ENCODE measurements at regions not wholly inside any gene's neighbourhood (a gene's known extent, or its start where the extent isn't known, plus 50 kb on each side); places are given as distances from the start of the nearest gene placed in this dataset.
A peak's percentile ranks its signal among the peaks of the same experiment; 100 is the strongest.

DNA sequence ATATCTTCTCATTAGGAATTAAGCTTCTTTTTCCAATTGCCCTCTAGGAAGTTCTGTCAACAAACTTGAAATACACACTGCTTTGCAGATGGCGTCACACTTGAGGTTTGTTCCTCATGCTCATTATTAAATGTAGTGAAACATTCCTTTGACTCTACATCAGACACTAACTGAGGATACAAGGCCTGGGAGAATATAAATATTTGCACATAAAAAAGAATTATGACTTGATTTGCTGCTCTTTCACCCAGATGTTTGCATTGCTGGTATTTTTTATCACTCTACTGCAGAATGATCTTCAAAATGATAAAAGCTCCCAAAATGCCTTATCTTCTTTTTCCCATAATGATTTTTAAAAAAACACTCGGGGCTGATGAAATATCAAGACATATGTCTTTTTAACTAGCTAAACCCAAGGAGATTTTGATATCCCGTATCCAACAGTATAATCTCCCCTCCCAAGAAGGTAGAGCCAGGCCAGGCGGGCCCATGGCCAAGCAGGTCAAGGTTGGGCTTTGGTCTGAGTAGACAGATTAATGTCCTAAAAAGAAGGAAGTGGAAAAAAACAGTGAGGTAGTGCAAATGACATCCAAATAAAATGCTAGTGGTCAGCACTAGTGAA lies 264.6 kb downstream of the HHIPL2 start:
- no peak for DNase-seq

GRCh38 chr1:222279591-222279990 lies 268.3 kb downstream of the HHIPL2 start:
- DNase-seq, result no peak

DNA sequence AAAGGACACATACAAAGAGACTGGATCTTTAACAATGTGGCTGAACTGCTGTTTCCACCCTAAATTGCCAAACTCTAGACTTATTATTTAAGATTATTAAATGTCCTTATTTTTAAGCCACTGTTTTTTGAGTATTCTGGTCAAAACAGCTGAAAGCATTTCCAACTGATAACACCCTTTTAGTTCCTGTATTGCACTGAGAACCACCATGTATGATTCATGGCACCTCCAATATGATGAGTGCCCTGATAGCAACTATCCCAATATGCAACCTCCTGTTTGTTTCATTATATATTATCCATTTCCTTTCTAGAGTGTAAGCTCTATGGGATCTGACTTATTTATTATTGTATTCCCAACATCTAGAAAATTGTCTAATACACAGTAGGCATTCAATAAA lies 269.4 kb downstream of the HHIPL2 start:
- DNase-seq, result no peak

- DNase-seq, result peak; percentile 47
Measured at GRCh38 chr1:222275729-222276465, 272.0 kb downstream of the HHIPL2 start.

- DNase-seq, result no peak
Measured at GRCh38 chr1:222275001-222275728, 272.7 kb downstream of the HHIPL2 start.

DNA sequence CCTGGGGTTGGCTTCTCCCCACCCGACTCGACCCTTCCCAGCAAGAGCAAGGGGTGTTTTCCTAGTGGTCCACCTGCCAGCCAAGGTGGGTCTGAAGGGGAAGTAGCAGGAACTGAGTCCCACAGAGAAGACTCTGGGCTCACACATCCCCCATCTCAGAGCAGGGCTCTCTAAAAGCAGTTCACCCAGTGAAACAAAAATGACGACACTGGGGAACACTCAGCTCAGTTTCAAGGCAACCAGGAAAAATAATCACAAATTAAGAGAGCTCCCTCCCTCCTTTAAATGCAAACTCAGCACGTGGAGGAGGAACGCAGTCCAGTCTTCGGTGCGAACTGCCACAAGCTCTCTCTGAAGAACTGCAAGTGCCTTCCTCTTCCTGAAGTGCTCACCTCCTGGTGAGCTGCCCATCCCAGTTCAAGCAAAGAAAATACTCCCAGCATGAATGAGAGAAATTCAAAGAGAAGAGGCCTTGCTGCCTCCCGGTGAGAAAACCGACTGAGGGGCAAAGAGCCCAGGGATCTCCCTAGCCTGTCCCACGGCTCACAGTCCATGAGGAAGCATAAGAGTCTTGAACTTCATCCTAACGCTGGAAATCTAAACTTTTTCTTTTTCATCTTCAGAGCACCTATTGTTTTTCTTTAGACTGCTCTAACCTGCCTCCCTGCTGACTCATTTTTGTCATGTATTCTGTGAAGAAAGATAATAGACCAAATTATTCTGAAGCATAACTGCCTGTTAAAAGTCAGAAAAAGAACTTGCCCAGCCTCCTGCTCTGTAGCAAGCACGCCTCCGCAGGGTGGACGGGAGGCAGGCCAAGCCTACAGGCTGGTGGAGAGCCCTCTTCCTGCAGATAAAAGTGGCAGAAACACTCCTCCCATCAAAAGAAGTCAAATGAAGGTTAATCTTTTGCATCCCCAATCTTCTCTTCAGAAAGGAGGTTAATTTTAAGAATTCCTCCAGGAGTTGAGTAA lies 281.4 kb downstream of the HHIPL2 start:
- DNase-seq, result no peak

- no peak for DNase-seq
Measured at GRCh38 chr1:222263791-222264190, 284.1 kb downstream of the HHIPL2 start.

DNA sequence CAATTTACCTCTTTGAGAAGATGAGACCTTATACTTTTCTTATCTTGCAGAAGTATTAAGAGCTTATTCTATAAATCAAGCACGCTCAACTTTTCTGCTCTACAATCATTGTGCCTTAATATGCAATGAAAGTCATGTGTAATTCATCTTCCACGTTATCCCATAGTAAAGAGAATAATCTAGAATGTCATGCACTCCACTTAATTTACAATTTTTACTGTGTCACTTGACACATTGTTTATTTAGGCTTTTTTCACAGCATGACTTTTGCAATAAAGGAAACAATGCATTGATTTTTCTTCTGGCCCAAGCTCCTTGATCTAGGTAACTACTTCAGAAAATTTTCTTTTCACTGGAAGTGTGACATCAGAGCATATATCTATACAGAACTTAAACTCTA lies 290.9 kb downstream of the HHIPL2 start:
- DNase-seq, result no peak

- no peak for DNase-seq
Measured at GRCh38 chr1:222256058-222256457, 291.8 kb downstream of the HHIPL2 start.

GRCh38 chr1:222252788-222253187 lies 295.1 kb downstream of the HHIPL2 start:
- no peak for DNase-seq

GRCh38 chr1:222251847-222252246 lies 296.1 kb downstream of the HHIPL2 start:
- no peak for DNase-seq

DNA sequence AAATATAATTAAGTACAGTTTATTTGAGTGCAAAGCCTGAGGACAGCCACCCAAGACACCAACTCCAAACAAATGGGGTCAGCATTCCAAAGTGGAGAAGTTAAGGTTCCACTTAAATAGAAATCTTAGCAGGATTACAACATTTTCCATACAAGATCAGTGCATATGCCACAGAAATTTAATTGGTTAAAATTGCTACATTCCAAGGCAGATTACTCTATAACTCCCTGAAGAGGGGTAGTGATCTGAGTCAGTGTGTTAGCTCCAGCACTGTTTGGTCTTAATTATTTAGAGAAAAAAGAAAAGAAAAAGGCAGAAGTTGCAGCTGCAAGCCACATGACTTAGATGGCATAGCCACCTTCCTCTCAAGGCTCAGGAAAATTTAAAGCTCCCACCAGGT lies 297.5 kb downstream of the HHIPL2 start:
- no peak for DNase-seq

DNA sequence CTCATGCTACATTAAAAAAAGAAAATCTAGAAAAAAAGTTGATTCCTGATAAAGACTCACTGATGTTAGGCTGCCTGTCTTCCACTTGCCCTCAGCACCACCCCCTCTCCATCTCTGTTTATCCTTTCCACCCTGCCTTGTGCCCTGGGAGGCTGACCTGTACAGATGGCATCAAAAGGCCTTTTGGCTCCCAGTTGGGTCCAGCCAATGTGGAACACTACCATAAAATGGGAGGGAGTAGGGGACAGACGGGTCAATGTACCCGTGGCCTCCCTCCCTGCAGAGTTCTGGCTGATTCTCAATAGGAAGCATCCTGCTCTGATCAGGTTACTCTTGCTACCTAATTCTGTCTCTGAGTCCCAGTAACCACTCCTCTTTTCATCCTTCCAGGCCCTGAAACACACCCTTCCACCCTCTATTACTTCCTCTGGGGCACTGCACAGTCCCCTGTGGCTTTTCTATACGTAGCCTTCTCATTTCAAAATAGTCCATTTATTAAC lies 300.0 kb downstream of the HHIPL2 start:
- DNase-seq, result no peak

- no peak for DNase-seq
Measured at GRCh38 chr1:222247081-222247480, 300.8 kb downstream of the HHIPL2 start.

GRCh38 chr1:222243902-222244301 lies 304.0 kb downstream of the HHIPL2 start:
- DNase-seq, result no peak

DNA sequence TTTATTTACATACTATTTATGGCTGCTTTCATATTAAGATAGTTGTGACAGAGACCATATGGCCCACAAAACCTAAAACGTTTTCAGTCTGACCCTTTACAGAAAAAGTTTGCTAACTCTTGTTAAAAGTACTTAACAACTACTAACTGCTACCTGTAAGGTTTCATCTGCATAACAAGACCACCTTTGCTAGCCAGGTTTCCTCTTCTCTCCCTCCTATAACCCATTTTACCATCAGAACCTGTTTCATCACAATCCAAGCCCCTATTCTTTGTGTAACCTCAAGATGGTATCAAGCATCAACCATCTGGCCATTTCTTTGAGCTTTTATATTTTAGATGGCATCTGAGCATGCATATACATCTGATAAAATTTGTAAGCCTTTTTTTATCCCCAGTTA lies 305.4 kb downstream of the HHIPL2 start:
- DNase-seq, result no peak

GRCh38 chr1:222241410-222241809 lies 306.5 kb downstream of the HHIPL2 start:
- DNase-seq, result peak; percentile 88

- DNase-seq, result no peak
Measured at GRCh38 chr1:222240536-222241181, 307.2 kb downstream of the HHIPL2 start.

GRCh38 chr1:222239130-222239529 lies 308.8 kb downstream of the HHIPL2 start:
- DNase-seq, result no peak

DNA sequence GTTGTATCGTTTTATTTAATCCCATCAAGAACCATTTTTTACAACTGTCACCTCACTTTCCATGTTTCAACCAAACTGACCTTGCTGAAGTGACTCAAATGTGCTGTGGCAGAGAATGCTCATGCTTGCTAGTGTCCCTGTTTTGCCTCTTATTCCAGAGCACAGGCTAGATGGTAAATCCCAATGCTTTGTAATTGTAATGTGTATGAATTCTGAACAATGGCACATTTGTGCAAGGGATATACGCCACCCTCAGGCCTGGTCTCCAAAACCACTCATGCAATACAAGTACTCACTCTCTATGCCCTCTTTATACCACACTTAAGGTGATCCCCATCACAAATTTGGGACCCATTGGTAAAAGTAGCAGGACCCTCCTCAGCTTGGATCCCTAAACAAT lies 313.6 kb downstream of the HHIPL2 start:
- DNase-seq, result no peak

- no peak for DNase-seq
Measured at GRCh38 chr1:222233444-222234158, 314.3 kb downstream of the HHIPL2 start.

Data from NCI-H1105 (cell line).